WTC11 (cell line): ENCODE measurements at regions not wholly inside any gene's neighbourhood (a gene's known extent, or its start where the extent isn't known, plus 50 kb on each side); places are given as distances from the start of the nearest gene placed in this dataset.

ENCODE experiments used
- CREB1 ChIP-seq: sonication (generic); formaldehyde crosslinking; IDR thresholded peaks from 2 replicates; pipeline ENCODE4 v1.8.0; 2023; ENCODE audit warnings: mild to moderate bottlenecking, missing genetic modification reagents
- EMX1 ChIP-seq: fragments of 250-450 bp; sonication (Bioruptor Pico); IDR thresholded peaks from 2 replicates; pipeline ENCODE4 v1.8.0; 2021; ENCODE audit warnings: mild to moderate bottlenecking
- ZNF121 ChIP-seq: sonication (generic); formaldehyde crosslinking; IDR thresholded peaks from 2 replicates; pipeline ENCODE4 v1.8.0; 2023; ENCODE audit warnings: missing genetic modification reagents
- ZNF263 ChIP-seq: sonication (generic); formaldehyde crosslinking; IDR thresholded peaks from 2 replicates; pipeline ENCODE4 v1.8.1; 2022; ENCODE audit warnings: low read depth, mild to moderate bottlenecking, moderate library complexity, missing genetic modification reagents
- TF ChIP-seq, protein P1 (sequence below): sonication (generic); formaldehyde crosslinking; IDR thresholded peaks from 2 replicates; pipeline ENCODE4 v1.8.1; 2023; ENCODE audit warnings: mild to moderate bottlenecking, missing genetic modification reagents
- TF ChIP-seq, protein P2 (sequence below): fragments of 200-600 bp; IDR thresholded peaks from 2 replicates; pipeline ENCODE4 v1.8.0; 2022; ENCODE audit warnings: antibody characterized with exemption

DNA sequence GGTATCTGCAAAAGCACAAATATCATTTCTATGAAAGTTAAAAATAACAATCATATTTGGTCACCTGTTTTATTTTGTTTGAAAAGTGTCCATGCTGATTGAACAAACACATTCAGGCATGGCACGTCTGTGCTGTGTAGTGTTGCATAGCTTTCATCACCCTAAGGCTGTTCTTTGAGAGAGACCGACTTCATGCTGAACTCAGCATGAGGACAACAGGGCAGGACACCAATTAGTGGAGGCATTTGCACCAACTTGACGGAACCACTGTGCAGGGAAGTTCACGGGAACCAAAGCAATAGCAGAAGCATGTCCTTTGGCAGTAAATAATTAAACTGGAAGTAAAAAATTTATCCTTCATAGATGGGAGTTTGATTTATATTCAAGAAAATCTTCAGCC, 158.4 kb upstream of the SLC7A11 start:
- TF ChIP-seq EMX1: no peak
- no peak for TF ChIP-seq ZNF121 (CRISPR knock-in tag)
- TF ChIP-seq, protein P1, sequence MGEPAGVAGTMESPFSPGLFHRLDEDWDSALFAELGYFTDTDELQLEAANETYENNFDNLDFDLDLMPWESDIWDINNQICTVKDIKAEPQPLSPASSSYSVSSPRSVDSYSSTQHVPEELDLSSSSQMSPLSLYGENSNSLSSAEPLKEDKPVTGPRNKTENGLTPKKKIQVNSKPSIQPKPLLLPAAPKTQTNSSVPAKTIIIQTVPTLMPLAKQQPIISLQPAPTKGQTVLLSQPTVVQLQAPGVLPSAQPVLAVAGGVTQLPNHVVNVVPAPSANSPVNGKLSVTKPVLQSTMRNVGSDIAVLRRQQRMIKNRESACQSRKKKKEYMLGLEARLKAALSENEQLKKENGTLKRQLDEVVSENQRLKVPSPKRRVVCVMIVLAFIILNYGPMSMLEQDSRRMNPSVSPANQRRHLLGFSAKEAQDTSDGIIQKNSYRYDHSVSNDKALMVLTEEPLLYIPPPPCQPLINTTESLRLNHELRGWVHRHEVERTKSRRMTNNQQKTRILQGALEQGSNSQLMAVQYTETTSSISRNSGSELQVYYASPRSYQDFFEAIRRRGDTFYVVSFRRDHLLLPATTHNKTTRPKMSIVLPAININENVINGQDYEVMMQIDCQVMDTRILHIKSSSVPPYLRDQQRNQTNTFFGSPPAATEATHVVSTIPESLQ (CRISPR knock-in tag): no peak
- TF ChIP-seq, protein P2, sequence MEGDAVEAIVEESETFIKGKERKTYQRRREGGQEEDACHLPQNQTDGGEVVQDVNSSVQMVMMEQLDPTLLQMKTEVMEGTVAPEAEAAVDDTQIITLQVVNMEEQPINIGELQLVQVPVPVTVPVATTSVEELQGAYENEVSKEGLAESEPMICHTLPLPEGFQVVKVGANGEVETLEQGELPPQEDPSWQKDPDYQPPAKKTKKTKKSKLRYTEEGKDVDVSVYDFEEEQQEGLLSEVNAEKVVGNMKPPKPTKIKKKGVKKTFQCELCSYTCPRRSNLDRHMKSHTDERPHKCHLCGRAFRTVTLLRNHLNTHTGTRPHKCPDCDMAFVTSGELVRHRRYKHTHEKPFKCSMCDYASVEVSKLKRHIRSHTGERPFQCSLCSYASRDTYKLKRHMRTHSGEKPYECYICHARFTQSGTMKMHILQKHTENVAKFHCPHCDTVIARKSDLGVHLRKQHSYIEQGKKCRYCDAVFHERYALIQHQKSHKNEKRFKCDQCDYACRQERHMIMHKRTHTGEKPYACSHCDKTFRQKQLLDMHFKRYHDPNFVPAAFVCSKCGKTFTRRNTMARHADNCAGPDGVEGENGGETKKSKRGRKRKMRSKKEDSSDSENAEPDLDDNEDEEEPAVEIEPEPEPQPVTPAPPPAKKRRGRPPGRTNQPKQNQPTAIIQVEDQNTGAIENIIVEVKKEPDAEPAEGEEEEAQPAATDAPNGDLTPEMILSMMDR: no peak
- TF ChIP-seq CREB1 (CRISPR knock-in tag): no peak
- no peak for TF ChIP-seq ZNF263 (CRISPR knock-in tag)
